K562 (cell line): ENCODE measurements at regions not wholly inside any gene's neighbourhood (a gene's known extent, or its start where the extent isn't known, plus 50 kb on each side); places are given as distances from the start of the nearest gene placed in this dataset.

Source experiments
- BCL6 ChIP-seq: fragments of 250-450 bp; sonication (Bioruptor Pico); IDR thresholded peaks from 2 replicates; pipeline ENCODE4 v1.4.0; 2020
- GABPA ChIP-seq: fragments of 200-800 bp; sonication (Bioruptor generic); conservative IDR thresholded peaks from 2 replicates; pipeline ENCODE4 v1.6.1; 2016; ENCODE audit warnings: low read depth, missing genetic modification characterization, missing compliant biosample characterization
- HMBOX1 ChIP-seq: sonication (generic); IDR thresholded peaks from 2 replicates; pipeline ENCODE4 v1.6.1; 2016
- MEIS2 ChIP-seq: fragments of 450-650 bp; IDR thresholded peaks from 2 replicates; pipeline ENCODE4 v1.6.1; 2014; ENCODE audit warnings: mild to moderate bottlenecking; ENCODE audit not compliant: partially characterized antibody
- SRSF7 ChIP-seq: fragments of 200-400 bp; formaldehyde crosslinking; optimal IDR thresholded peaks from 2 replicates; pipeline ENCODE3; 2017; ENCODE audit warnings: mild to moderate bottlenecking, low read depth, low read length
- ZNF212 ChIP-seq: fragments of 450-650 bp; formaldehyde crosslinking; IDR thresholded peaks from 2 replicates; pipeline ENCODE4 v1.4.0; 2020; ENCODE audit warnings: mild to moderate bottlenecking
- ZNF384 ChIP-seq: IDR thresholded peaks from 2 replicates; pipeline ENCODE4 v1.6.1; 2012; ENCODE audit warnings: low read depth, low read length, improper control_type of control experiment
- ZNF395 ChIP-seq: fragments of 200-800 bp; sonication (Bioruptor generic); IDR thresholded peaks from 2 replicates; pipeline ENCODE4 v1.6.1; 2017; ENCODE audit warnings: missing genetic modification characterization, missing compliant biosample characterization
- ZNF699 ChIP-seq: fragments of 250-450 bp; sonication (Bioruptor Pico); IDR thresholded peaks from 2 replicates; pipeline ENCODE4 v1.8.0; 2021; ENCODE audit warnings: mild to moderate bottlenecking, moderate library complexity; ENCODE audit not compliant: insufficient replicate concordance
- TF ChIP-seq, protein P1 (sequence below), 2 experiments: fragments of 450-650 bp in 1 of 2; sonication (generic) in 1 of 2; formaldehyde crosslinking in 1 of 2; IDR thresholded peaks in 1 of 2; conservative IDR thresholded peaks in 1 of 2; 2 replicates each; pipeline versions ENCODE4 v1.6.1 to v1.8.1; 2016 to 2023; ENCODE audit warnings: mild to moderate bottlenecking in 2 of 2, moderate library complexity in 2 of 2, inconsistent platforms in 1 of 2, missing genetic modification reagents in 1 of 2
- TF ChIP-seq, protein P2 (sequence below): fragments of 450-650 bp; IDR thresholded peaks from 2 replicates; pipeline ENCODE4 v1.6.1; 2016; ENCODE audit warnings: mild to moderate bottlenecking, moderate library complexity

DNA sequence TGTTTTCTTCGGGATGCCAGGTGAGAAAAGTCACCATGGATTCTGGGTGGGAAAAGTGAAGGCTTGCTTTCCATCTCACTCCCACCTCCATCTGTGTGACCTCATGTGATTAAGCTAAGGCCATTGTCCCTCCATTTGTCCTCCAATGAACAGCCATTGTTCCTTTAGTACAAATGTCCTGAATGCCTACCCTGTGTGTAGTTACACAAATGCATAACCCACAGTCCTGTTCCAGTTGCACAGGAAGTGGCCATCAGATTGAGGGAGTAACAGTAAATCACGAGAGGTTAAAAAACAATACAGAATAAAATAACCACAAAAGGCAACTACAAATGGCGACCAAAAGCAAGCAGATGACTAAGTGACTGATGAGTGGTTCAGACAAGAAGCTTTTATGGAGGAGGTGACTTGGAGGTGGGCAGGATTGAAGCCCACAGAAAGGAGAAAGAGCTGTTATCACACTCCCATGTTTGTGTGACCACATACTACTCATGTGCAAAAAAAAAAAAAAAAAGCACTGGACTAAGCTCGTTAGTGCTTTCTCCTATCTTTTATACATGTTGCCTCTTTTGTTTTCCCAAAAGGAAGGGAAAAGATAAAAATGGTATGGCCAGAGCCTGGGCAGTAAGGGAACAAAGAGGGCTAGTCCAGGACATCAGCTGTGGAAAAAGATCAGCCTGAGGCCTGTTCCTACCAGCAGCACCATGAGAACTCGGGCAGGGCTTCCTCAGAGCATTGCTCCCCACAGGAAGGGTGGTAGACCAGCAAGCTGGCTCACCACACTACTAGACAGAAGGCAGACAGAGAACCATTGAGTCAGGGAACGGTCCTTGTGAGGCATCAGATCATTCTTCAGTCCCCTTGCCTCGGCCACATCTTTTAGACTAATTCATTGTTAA, 111.0 kb downstream of the TFAP2A start (continued):
- TF ChIP-seq, protein P1, sequence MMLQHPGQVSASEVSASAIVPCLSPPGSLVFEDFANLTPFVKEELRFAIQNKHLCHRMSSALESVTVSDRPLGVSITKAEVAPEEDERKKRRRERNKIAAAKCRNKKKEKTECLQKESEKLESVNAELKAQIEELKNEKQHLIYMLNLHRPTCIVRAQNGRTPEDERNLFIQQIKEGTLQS (IDR thresholded peaks at IDR 0.05) = no peak
- TF ChIP-seq, protein P1 (CRISPR knock-in tag; conservative IDR thresholded peaks at IDR 0.05) = no peak
- peak; percentile 78 for TF ChIP-seq ZNF384
- peak; percentile 47 for TF ChIP-seq GABPA (tag)
- TF ChIP-seq ZNF212 (CRISPR knock-in tag) = no peak
- peak; percentile 49 for TF ChIP-seq HMBOX1
- TF ChIP-seq ZNF395 (CRISPR knock-in tag) = 0 out of 2 replicates have a peak, but pooled peaks have one; percentile 29
- no peak for TF ChIP-seq ZNF699 (CRISPR knock-in tag)
- no peak for TF ChIP-seq BCL6
- no peak for TF ChIP-seq SRSF7
- TF ChIP-seq, protein P2, sequence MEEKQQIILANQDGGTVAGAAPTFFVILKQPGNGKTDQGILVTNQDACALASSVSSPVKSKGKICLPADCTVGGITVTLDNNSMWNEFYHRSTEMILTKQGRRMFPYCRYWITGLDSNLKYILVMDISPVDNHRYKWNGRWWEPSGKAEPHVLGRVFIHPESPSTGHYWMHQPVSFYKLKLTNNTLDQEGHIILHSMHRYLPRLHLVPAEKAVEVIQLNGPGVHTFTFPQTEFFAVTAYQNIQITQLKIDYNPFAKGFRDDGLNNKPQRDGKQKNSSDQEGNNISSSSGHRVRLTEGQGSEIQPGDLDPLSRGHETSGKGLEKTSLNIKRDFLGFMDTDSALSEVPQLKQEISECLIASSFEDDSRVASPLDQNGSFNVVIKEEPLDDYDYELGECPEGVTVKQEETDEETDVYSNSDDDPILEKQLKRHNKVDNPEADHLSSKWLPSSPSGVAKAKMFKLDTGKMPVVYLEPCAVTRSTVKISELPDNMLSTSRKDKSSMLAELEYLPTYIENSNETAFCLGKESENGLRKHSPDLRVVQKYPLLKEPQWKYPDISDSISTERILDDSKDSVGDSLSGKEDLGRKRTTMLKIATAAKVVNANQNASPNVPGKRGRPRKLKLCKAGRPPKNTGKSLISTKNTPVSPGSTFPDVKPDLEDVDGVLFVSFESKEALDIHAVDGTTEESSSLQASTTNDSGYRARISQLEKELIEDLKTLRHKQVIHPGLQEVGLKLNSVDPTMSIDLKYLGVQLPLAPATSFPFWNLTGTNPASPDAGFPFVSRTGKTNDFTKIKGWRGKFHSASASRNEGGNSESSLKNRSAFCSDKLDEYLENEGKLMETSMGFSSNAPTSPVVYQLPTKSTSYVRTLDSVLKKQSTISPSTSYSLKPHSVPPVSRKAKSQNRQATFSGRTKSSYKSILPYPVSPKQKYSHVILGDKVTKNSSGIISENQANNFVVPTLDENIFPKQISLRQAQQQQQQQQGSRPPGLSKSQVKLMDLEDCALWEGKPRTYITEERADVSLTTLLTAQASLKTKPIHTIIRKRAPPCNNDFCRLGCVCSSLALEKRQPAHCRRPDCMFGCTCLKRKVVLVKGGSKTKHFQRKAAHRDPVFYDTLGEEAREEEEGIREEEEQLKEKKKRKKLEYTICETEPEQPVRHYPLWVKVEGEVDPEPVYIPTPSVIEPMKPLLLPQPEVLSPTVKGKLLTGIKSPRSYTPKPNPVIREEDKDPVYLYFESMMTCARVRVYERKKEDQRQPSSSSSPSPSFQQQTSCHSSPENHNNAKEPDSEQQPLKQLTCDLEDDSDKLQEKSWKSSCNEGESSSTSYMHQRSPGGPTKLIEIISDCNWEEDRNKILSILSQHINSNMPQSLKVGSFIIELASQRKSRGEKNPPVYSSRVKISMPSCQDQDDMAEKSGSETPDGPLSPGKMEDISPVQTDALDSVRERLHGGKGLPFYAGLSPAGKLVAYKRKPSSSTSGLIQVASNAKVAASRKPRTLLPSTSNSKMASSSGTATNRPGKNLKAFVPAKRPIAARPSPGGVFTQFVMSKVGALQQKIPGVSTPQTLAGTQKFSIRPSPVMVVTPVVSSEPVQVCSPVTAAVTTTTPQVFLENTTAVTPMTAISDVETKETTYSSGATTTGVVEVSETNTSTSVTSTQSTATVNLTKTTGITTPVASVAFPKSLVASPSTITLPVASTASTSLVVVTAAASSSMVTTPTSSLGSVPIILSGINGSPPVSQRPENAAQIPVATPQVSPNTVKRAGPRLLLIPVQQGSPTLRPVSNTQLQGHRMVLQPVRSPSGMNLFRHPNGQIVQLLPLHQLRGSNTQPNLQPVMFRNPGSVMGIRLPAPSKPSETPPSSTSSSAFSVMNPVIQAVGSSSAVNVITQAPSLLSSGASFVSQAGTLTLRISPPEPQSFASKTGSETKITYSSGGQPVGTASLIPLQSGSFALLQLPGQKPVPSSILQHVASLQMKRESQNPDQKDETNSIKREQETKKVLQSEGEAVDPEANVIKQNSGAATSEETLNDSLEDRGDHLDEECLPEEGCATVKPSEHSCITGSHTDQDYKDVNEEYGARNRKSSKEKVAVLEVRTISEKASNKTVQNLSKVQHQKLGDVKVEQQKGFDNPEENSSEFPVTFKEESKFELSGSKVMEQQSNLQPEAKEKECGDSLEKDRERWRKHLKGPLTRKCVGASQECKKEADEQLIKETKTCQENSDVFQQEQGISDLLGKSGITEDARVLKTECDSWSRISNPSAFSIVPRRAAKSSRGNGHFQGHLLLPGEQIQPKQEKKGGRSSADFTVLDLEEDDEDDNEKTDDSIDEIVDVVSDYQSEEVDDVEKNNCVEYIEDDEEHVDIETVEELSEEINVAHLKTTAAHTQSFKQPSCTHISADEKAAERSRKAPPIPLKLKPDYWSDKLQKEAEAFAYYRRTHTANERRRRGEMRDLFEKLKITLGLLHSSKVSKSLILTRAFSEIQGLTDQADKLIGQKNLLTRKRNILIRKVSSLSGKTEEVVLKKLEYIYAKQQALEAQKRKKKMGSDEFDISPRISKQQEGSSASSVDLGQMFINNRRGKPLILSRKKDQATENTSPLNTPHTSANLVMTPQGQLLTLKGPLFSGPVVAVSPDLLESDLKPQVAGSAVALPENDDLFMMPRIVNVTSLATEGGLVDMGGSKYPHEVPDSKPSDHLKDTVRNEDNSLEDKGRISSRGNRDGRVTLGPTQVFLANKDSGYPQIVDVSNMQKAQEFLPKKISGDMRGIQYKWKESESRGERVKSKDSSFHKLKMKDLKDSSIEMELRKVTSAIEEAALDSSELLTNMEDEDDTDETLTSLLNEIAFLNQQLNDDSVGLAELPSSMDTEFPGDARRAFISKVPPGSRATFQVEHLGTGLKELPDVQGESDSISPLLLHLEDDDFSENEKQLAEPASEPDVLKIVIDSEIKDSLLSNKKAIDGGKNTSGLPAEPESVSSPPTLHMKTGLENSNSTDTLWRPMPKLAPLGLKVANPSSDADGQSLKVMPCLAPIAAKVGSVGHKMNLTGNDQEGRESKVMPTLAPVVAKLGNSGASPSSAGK = peak; percentile 8; the same call in 1 of the 2 replicates
- TF ChIP-seq MEIS2 = peak; percentile 16
